ENCODE measurements at regions not wholly inside any gene's neighbourhood (a gene's known extent, or its start where the extent isn't known, plus 50 kb on each side); places are given as distances from the start of the nearest gene placed in this dataset.
"Not testable (repeated sequence)": the region's sequence is repeated elsewhere in the genome, so short reads cannot be mapped to it uniquely, and the experiment has no call there.

GRCh38 chr1:166601650-166602278, 237.5 kb upstream of the POGK start (continued):
- no peak for TF ChIP-seq TAF1 (IDR thresholded peaks at IDR 0.05; ENCODE audit: low read depth, low read length)
- TF ChIP-seq BCL11A (IDR thresholded peaks at IDR 0.05; ENCODE audit: low read depth in 2 of 2, low read length in 2 of 2): no peak
- TF ChIP-seq CEBPB (IDR thresholded peaks at IDR 0.05; ENCODE audit: low read depth, low read length): no peak

GRCh38 chr1:166602801-166603200, 236.5 kb upstream of the POGK start:
- H3K27me3 ChIP-seq (replicated peaks in 1 of 4; ENCODE audit: control insufficient read depth in 3 of 4, extremely low read depth in 1 of 4, insufficient read depth in 3 of 4, low read length in 3 of 4); H3K18ac ChIP-seq (ENCODE audit: extremely low read depth, low read length); H3K27ac ChIP-seq (ENCODE audit: low read depth, low read length); H2AFZ ChIP-seq (ENCODE audit: low read length); H2AK5ac ChIP-seq (ENCODE audit: low read depth, low read length); FAIRE-seq; H2BK20ac ChIP-seq (ENCODE audit: low read length); H4K91ac ChIP-seq (replicated peaks; ENCODE audit: insufficient read length, low read length); H3K4me3 ChIP-seq (ENCODE audit: extremely low read depth in 1 of 4, insufficient read depth in 2 of 4, low read depth in 3 of 4, low read length in 4 of 4); H3K4me2 ChIP-seq (ENCODE audit: insufficient read depth in 1 of 2, low read depth in 2 of 2, low read length in 2 of 2); H3K4ac ChIP-seq (replicated peaks; ENCODE audit: insufficient read length, low read depth, low read length); H3K23me2 ChIP-seq (ENCODE audit: low read depth, low read length); H3K79me1 ChIP-seq (ENCODE audit: low read depth, low read length); H3K14ac ChIP-seq (ENCODE audit: insufficient read length); POLR2A ChIA-PET (ENCODE audit: partially characterized antibody); DNase-seq (ENCODE audit: low read depth in 1 of 2, low spot score in 2 of 2); H4K20me1 ChIP-seq (replicated peaks in 1 of 2; ENCODE audit: control insufficient read depth in 1 of 2, insufficient read depth in 2 of 2, low read length in 2 of 2); H4K8ac ChIP-seq (ENCODE audit: extremely low read depth, insufficient read depth, low read length); H3K9me3 ChIP-seq (ENCODE audit: insufficient read depth in 2 of 2, low read depth in 1 of 2, low read length in 1 of 2); H2BK15ac ChIP-seq (ENCODE audit: low read length); H3K23ac ChIP-seq (ENCODE audit: insufficient read length); H4K5ac ChIP-seq (ENCODE audit: insufficient read length, low read depth, low read length); H3K36me3 ChIP-seq (ENCODE audit: control insufficient read depth in 2 of 4, insufficient read depth in 4 of 4, low read length in 3 of 4); H2BK12ac ChIP-seq (ENCODE audit: low read depth, low read length); H2BK120ac ChIP-seq (replicated peaks; ENCODE audit: low read depth, low read length); H3K4me1 ChIP-seq (replicated peaks in 1 of 4; ENCODE audit: control insufficient read depth in 3 of 4, insufficient read depth in 4 of 4, low read length in 3 of 4); H3K9ac ChIP-seq (replicated peaks in 1 of 4; ENCODE audit: extremely low read depth in 1 of 4, low read depth in 3 of 4, low read length in 3 of 4); H3K79me2 ChIP-seq (ENCODE audit: control insufficient read depth in 1 of 2, insufficient read depth in 2 of 2, low read length in 2 of 2); H3K56ac ChIP-seq (replicated peaks; ENCODE audit: insufficient read length, low read depth, low read length); H2BK5ac ChIP-seq (ENCODE audit: low read depth, low read length): not testable (repeated sequence)
- WGBS, 2 experiments (ENCODE audit: extremely low coverage in 1 of 2, insufficient coverage in 1 of 2, insufficient read length in 1 of 2, insufficient replicate concordance in 2 of 2, low coverage in 1 of 2, low lambda C conversion rate in 2 of 2, missing lambda C conversion rate in 1 of 2): 82% methylated on average over 3 of the region's 3 CpGs; no CpG with 5 or more reads in 1 of the 2 experiments
- CTCF ChIA-PET (ENCODE audit: partially characterized antibody): interaction anchor here (0.7 kb wide), 1 partner anchor 418 kb away, joined by 3 read pairs; no protein-coding TSS in a partner anchor

Data from H1 (cell line).